A549 (cell line): ENCODE measurements at regions not wholly inside any gene's neighbourhood (a gene's known extent, or its start where the extent isn't known, plus 50 kb on each side); places are given as distances from the start of the nearest gene placed in this dataset.
"Not testable (repeated sequence)": the region's sequence is repeated elsewhere in the genome, so short reads cannot be mapped to it uniquely, and the experiment has no call there.

Source experiments
- ATAC-seq, 2 experiments: fragments of 200-7000 bp in 1 of 2; fragments of >200 bp in 1 of 2; cut with Nextera tagmentation in 1 of 2; cut with Tn5 transposase in 1 of 2; 3 replicates each; pipeline versions ENCODE4 v1.8.0 to v1.9.1; 2018 to 2020; ENCODE audit warnings: mild to moderate bottlenecking in 1 of 2, moderate library complexity in 1 of 2
- CTCF ChIA-PET: fragments of 300-600 bp; sonication (Branson Sonifier 250); formaldehyde crosslinking; extraction: SDS; loops from one replicate; lab custom pipeline; 2021; ENCODE audit warnings: antibody characterized with exemption, inconsistent platforms; lab: Yijun Ruan, JAX
- POLR2A ChIA-PET: fragments of 350-600 bp; formaldehyde crosslinking; extraction: SDS; loops from one replicate; lab custom pipeline; 2021; ENCODE audit warnings: antibody characterized with exemption, inconsistent platforms; lab: Yijun Ruan, JAX
- DNase-seq, 2 experiments: peaks; one replicate each; pipeline versions ENCODE4 v3.0.0 to v3.0.0-alpha.2; 2011 to 2016; ENCODE audit warnings: low read depth in 1 of 2, low spot score in 1 of 2
- FAIRE-seq: peaks from 2 replicates; lab custom pipeline; 2011; peaks lifted over from hg19 to GRCh38; lab: Jason Lieb, UNC
- H3K27ac ChIP-seq, 2 experiments: fragments of >200 bp; sonication (Bioruptor Twin); formaldehyde crosslinking; 3 replicates each; pipeline ENCODE4 v1.5.1; 2016 to 2017
- H3K4me1 ChIP-seq: fragments of >200 bp; sonication (Bioruptor Twin); formaldehyde crosslinking; 3 replicates; pipeline ENCODE4 v1.6.1; 2016
- H3K4me2 ChIP-seq: fragments of >200 bp; sonication (Bioruptor Twin); formaldehyde crosslinking; 3 replicates; pipeline ENCODE4 v1.6.1; 2016
- H3K4me3 ChIP-seq: fragments of >200 bp; sonication (Bioruptor Twin); formaldehyde crosslinking; 3 replicates; pipeline ENCODE4 v1.5.1; 2016
- H3K9me3 ChIP-seq: fragments of >200 bp; sonication (Bioruptor Twin); formaldehyde crosslinking; 3 replicates; pipeline ENCODE4 v1.6.1; 2016
- BCL3 ChIP-seq: fragments of >200 bp; sonication (Bioruptor Twin); formaldehyde crosslinking; IDR thresholded peaks from 3 replicates; pipeline ENCODE4 v1.6.1; 2016
- BHLHE40 ChIP-seq: IDR thresholded peaks from 2 replicates; pipeline ENCODE4 v1.6.1; 2012; ENCODE audit warnings: low read depth, low read length, inconsistent platforms
- CBX2 ChIP-seq: fragments of 200-600 bp; sonication (generic); IDR thresholded peaks from 2 replicates; pipeline ENCODE4 v1.6.1; 2016; ENCODE audit warnings: low read depth, mild to moderate bottlenecking, borderline replicate concordance
- CHD2 ChIP-seq: fragments of 150-350 bp; IDR thresholded peaks from 2 replicates; pipeline ENCODE4 v1.6.1; 2014; ENCODE audit warnings: low read length; ENCODE audit not compliant: partially characterized antibody
- CHD4 ChIP-seq: fragments of 200-600 bp; sonication (generic); IDR thresholded peaks from 2 replicates; pipeline ENCODE4 v1.6.1; 2016; ENCODE audit warnings: antibody characterized with exemption, mild to moderate bottlenecking, borderline replicate concordance
- EHMT2 ChIP-seq: fragments of 200-600 bp; sonication (generic); IDR thresholded peaks from 2 replicates; pipeline ENCODE4 v1.6.1; 2016; ENCODE audit warnings: antibody characterized with exemption, low read depth, mild to moderate bottlenecking, moderate library complexity
- ELK1 ChIP-seq: fragments of 150-350 bp; IDR thresholded peaks from 2 replicates; pipeline ENCODE4 v1.6.1; 2014; ENCODE audit warnings: low read depth, mild to moderate bottlenecking, low read length
- ESRRA ChIP-seq: fragments of 150-350 bp; IDR thresholded peaks from 2 replicates; pipeline ENCODE4 v1.6.1; 2014; ENCODE audit warnings: mild to moderate bottlenecking, low read length, borderline replicate concordance
- HES2 ChIP-seq: fragments of >200 bp; sonication (Bioruptor Twin); formaldehyde crosslinking; IDR thresholded peaks from 2 replicates; pipeline ENCODE4 v1.6.1; 2016
- HEYL ChIP-seq: fragments of 250-450 bp; sonication (Bioruptor Pico); IDR thresholded peaks from 2 replicates; pipeline ENCODE4 v1.8.0; 2021; ENCODE audit warnings: mild to moderate bottlenecking, moderate library complexity
- HMGXB4 ChIP-seq: fragments of 250-450 bp; sonication (Bioruptor Pico); IDR thresholded peaks from 2 replicates; pipeline ENCODE4 v1.5.0; 2021; ENCODE audit warnings: mild to moderate bottlenecking, moderate library complexity, borderline replicate concordance
- HOXB13 ChIP-seq: fragments of 250-450 bp; sonication (Bioruptor Pico); IDR thresholded peaks from 2 replicates; pipeline ENCODE4 v1.5.0; 2020; ENCODE audit warnings: low read depth, mild to moderate bottlenecking, moderate library complexity
- JUNB ChIP-seq: fragments of >200 bp; sonication (Bioruptor Twin); formaldehyde crosslinking; IDR thresholded peaks from 2 replicates; pipeline ENCODE4 v1.6.1; 2016
- KDM5A ChIP-seq: fragments of 200-600 bp; sonication (generic); IDR thresholded peaks from 2 replicates; pipeline ENCODE4 v1.6.1; 2016; ENCODE audit warnings: antibody characterized with exemption, mild to moderate bottlenecking
- MAZ ChIP-seq: fragments of 150-350 bp; IDR thresholded peaks from 2 replicates; pipeline ENCODE4 v1.6.1; 2014; ENCODE audit warnings: antibody characterized with exemption, low read depth, low read length, borderline replicate concordance
- NFE2L2 ChIP-seq: fragments of 150-350 bp; conservative IDR thresholded peaks from 2 replicates; pipeline ENCODE4 v1.6.1; 2014; ENCODE audit warnings: low read length
- NPAS2 ChIP-seq: fragments of 250-450 bp; sonication (Bioruptor Pico); IDR thresholded peaks from 2 replicates; pipeline ENCODE4 v1.8.0; 2022; ENCODE audit warnings: mild to moderate bottlenecking, moderate library complexity, borderline replicate concordance
- NR3C1 ChIP-seq: fragments of >200 bp; sonication (Bioruptor Twin); formaldehyde crosslinking; IDR thresholded peaks from 3 replicates; pipeline ENCODE4 v1.6.1; 2017
- RFX5 ChIP-seq: fragments of 450-650 bp; IDR thresholded peaks from 2 replicates; pipeline ENCODE4 v1.7.1; 2014; ENCODE audit warnings: antibody characterized with exemption, mild to moderate bottlenecking, moderate library complexity
- SMC3 ChIP-seq: fragments of >200 bp; sonication (Bioruptor Twin); formaldehyde crosslinking; IDR thresholded peaks from 3 replicates; pipeline ENCODE4 v1.6.1; 2018; ENCODE audit warnings: inconsistent platforms
- ZC3H11A ChIP-seq: fragments of 450-650 bp; IDR thresholded peaks from 2 replicates; pipeline ENCODE4 v1.6.1; 2014; ENCODE audit warnings: antibody characterized with exemption, mild to moderate bottlenecking
- ZFP36 ChIP-seq: fragments of 450-650 bp; IDR thresholded peaks from 2 replicates; pipeline ENCODE4 v1.6.1; 2014; ENCODE audit warnings: borderline replicate concordance; ENCODE audit not compliant: partially characterized antibody
- ZNF302 ChIP-seq: fragments of 250-450 bp; sonication (Bioruptor Pico); IDR thresholded peaks from 2 replicates; pipeline ENCODE4 v1.9.0; 2021; ENCODE audit warnings: inconsistent platforms, mild to moderate bottlenecking, moderate library complexity
- WGBS: methylation state at CpG from one replicate; pipeline ENCODE4 v1.1.6; 2017; ENCODE audit errors: missing lambda C conversion rate; 5-methylcytosine and 5-hydroxymethylcytosine counted together

GRCh38 chr20:39703357-39703756, 741.2 kb downstream of the DHX35 start:
- POLR2A ChIA-PET, H3K4me2 ChIP-seq, CTCF ChIA-PET, DNase-seq, H3K4me1 ChIP-seq, H3K9me3 ChIP-seq, H3K4me3 ChIP-seq, H3K27ac ChIP-seq, ATAC-seq, FAIRE-seq: not testable (repeated sequence)
- TF ChIP-seq ZC3H11A, result peak; percentile 67
- 6% methylated on average over 3 of the region's 3 CpGs for WGBS

- no peak for FAIRE-seq
- no peak for ATAC-seq
Measured at GRCh38 chr20:39702701-39703349, 740.7 kb downstream of the DHX35 start.

GRCh38 chr20:39700528-39700927, 738.4 kb downstream of the DHX35 start:
- no peak overlapping the region for H3K4me2 ChIP-seq
- H3K4me3 ChIP-seq, result no peak overlapping the region
- ATAC-seq, result no peak
- ChIA-PET CTCF (no interaction called here), POLR2A (no interaction called here)
- DNase-seq, result no peak
- 7% methylated on average over 3 of the region's 3 CpGs for WGBS
- no peaks in the 10 kb centered on the region for H3K4me1 ChIP-seq
- FAIRE-seq, result no peak
- no peaks in the 10 kb centered on the region for H3K9me3 ChIP-seq
- no peak overlapping the region for H3K27ac ChIP-seq
- TF ChIP-seq SMC3, result no peak
- no peak for TF ChIP-seq ESRRA
- TF ChIP-seq JUNB, result no peak
- TF ChIP-seq ELK1, result no peak
- no peak for TF ChIP-seq KDM5A
- no peak for TF ChIP-seq CHD4
- TF ChIP-seq HES2, result no peak
- TF ChIP-seq BCL3, result no peak
- TF ChIP-seq NPAS2 (CRISPR knock-in tag), result no peak
- TF ChIP-seq RFX5, result no peak
- TF ChIP-seq NFE2L2, result no peak
- TF ChIP-seq NR3C1, result no peak
- TF ChIP-seq MAZ, result no peak
- TF ChIP-seq EHMT2, result no peak
- TF ChIP-seq CHD2, result no peak
- TF ChIP-seq ZNF302 (CRISPR knock-in tag), result no peak
- TF ChIP-seq CBX2, result no peak
- TF ChIP-seq HMGXB4 (CRISPR knock-in tag), result no peak
- TF ChIP-seq, all 56 proteins: peak for 0

More at GRCh38 chr20:39702701-39703349, 740.7 kb downstream of the DHX35 start:
- Histone ChIP-seq H3K9me3 (no peaks in the 10 kb centered on the region), H3K4me1 (no peaks in the 10 kb centered on the region), H3K4me3 (no peak overlapping the region), H3K27ac (no peak overlapping the region), H3K4me2 (no peak overlapping the region)
- ChIA-PET POLR2A (no interaction called here), CTCF (no interaction called here)
- DNase-seq, result no peak
- WGBS, result 0% methylated on average over 1 of the region's 1 CpG
- no peak for TF ChIP-seq HEYL (CRISPR knock-in tag)
- TF ChIP-seq HOXB13, result no peak
- no peak for TF ChIP-seq RFX5
- TF ChIP-seq HMGXB4 (CRISPR knock-in tag), result no peak
- TF ChIP-seq ZFP36, result no peak
- TF ChIP-seq BHLHE40, result no peak
